Activated naive CD4-positive, alpha-beta T cell treated with anti-CD3 and anti-CD28 coated beads, Interleukin-2, amount 10 ng/mL, durations not matched to agents 7 days and 5 days (primary cell): ENCODE measurements at regions not wholly inside any gene's neighbourhood (a gene's known extent, or its start where the extent isn't known, plus 50 kb on each side); places are given as distances from the start of the nearest gene placed in this dataset.

Source experiments
- CTCF ChIA-PET: fragments of 350-600 bp; sonication (Branson Sonifier 250); formaldehyde crosslinking; loops from one replicate; lab custom pipeline; 2021; ENCODE audit warnings: antibody characterized with exemption; lab: Charles Lee
- DNase-seq: peaks from one replicate; pipeline ENCODE4 v3.0.0-alpha.2; 2020
- H3K27ac Mint-ChIP-seq: one replicate; pipeline ENCODE4 v1.8.0; 2021; ENCODE audit warnings: mild to moderate bottlenecking, moderate library complexity, mixed read lengths
- H3K27me3 Mint-ChIP-seq: one replicate; pipeline ENCODE4 v1.8.0; 2021; ENCODE audit warnings: mild to moderate bottlenecking, mixed read lengths
- H3K36me3 Mint-ChIP-seq: one replicate; pipeline ENCODE4 v1.8.0; 2021; ENCODE audit warnings: mixed read lengths
- H3K4me1 Mint-ChIP-seq: one replicate; pipeline ENCODE4 v1.8.0; 2021; ENCODE audit warnings: mixed read lengths
- H3K4me3 Mint-ChIP-seq: one replicate; pipeline ENCODE4 v1.8.0; 2021; ENCODE audit warnings: mild to moderate bottlenecking, moderate library complexity, mixed read lengths
- H3K9me3 Mint-ChIP-seq: one replicate; pipeline ENCODE4 v1.8.0; 2021; ENCODE audit warnings: mixed read lengths

GRCh38 chr1:3954170-3955169, 54.4 kb upstream of the C1orf174 start:
- H3K27me3 Mint-ChIP-seq = peaks cover 6% of the 10 kb centered on the region
- H3K4me3 Mint-ChIP-seq = no peak overlapping the region
- no peak overlapping the region for H3K27ac Mint-ChIP-seq
- no peaks in the 10 kb centered on the region for H3K9me3 Mint-ChIP-seq
- CTCF ChIA-PET = no interaction called here
- no peaks in the 10 kb centered on the region for H3K4me1 Mint-ChIP-seq
- H3K36me3 Mint-ChIP-seq = no peaks in the 10 kb centered on the region
- no peak for DNase-seq

- Mint-ChIP-seq H3K9me3 (no peaks in the 10 kb centered on the region), H3K4me3 (no peak overlapping the region), H3K27ac (no peak overlapping the region), H3K27me3 (peaks cover 6% of the 10 kb centered on the region), H3K4me1 (no peaks in the 10 kb centered on the region), H3K36me3 (no peaks in the 10 kb centered on the region)
- CTCF ChIA-PET = no interaction called here
- DNase-seq = no peak
Observed at GRCh38 chr1:3955196-3955772, 55.2 kb upstream of the C1orf174 start.

- Mint-ChIP-seq H3K4me1 (no peaks in the 10 kb centered on the region), H3K9me3 (no peaks in the 10 kb centered on the region), H3K27me3 (peaks cover 6% of the 10 kb centered on the region), H3K4me3 (no peak overlapping the region), H3K27ac (no peak overlapping the region), H3K36me3 (no peaks in the 10 kb centered on the region)
- CTCF ChIA-PET = no interaction called here
- no peak for DNase-seq
Observed at GRCh38 chr1:3956527-3957170, 56.6 kb upstream of the C1orf174 start.

- CTCF ChIA-PET = no interaction called here
- Mint-ChIP-seq H3K27me3 (peaks cover 6% of the 10 kb centered on the region), H3K4me3 (no peak overlapping the region), H3K4me1 (no peaks in the 10 kb centered on the region), H3K36me3 (no peaks in the 10 kb centered on the region), H3K27ac (no peak overlapping the region), H3K9me3 (no peaks in the 10 kb centered on the region)
- DNase-seq = no peak
Observed at GRCh38 chr1:3959361-3959760, 59.3 kb upstream of the C1orf174 start.

DNA sequence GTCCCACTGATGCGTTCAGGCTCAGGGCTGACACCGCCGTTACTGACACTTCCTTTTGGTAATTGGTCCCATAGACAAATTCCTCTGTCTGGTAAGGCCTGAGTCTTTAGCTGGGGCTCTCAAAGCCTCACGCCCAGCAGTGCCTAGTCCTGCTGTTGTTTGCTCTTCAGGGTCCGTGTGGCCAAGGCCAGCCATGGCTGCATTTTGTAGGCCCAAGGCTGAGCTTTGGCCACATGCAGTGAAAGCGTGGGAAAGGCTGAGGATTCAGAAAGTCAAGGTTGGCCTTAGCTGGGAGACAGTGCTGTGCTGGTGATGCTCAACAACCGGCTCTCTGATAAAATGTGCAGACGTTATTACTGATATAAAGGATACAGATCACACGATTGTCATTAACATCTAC, 63.5 kb upstream of the C1orf174 start:
- DNase-seq = no peak
- Mint-ChIP-seq H3K4me3 (no peak overlapping the region), H3K9me3 (no peaks in the 10 kb centered on the region), H3K27me3 (no peaks in the 10 kb centered on the region), H3K4me1 (no peaks in the 10 kb centered on the region), H3K27ac (no peak overlapping the region), H3K36me3 (no peaks in the 10 kb centered on the region)
- CTCF ChIA-PET = no interaction called here

DNA sequence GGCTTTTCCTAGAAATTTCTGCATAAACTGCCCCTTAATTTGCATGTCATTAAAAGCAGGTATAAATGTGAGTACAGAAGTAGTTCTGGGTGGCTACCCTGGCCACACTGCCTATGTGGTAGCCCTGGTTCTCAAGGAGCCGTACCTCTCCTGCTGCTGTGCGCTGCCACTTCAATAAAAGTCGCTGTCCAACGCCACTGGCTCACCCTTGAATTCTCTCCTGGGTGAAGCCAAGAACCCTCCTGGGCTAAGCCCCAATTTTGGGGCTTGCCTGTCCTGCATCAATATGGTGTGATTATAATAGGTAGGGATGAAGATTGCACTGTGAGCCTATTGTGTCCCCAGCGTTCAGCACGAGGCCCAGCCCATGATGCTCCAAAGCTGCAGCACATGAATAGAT, 65.6 kb upstream of the C1orf174 start:
- CTCF ChIA-PET = no interaction called here
- peaks cover 8% of the 10 kb centered on the region for H3K27me3 Mint-ChIP-seq
- no peak overlapping the region for H3K27ac Mint-ChIP-seq

DNA sequence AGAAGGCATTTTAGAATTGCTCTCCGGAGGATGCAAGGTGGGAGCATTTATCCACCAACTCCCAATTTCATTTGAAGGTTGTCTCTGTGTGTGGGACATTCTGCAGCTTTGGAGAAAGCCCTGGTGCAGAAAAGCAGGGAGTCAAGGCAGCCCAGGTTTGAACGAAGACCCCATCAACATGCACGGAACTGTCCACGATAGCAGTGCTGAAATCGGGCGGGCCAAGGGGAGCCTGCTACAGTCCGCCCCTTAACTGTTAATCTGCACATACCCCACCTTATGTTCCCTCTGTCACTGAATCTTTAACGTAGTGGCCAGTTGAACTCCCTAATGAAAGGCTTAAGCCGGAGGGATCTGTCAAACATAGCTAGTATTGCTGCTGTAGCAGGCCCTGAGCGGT, 68.8 kb upstream of the C1orf174 start:
- H3K4me1 Mint-ChIP-seq = no peaks in the 10 kb centered on the region
- H3K27ac Mint-ChIP-seq = no peak overlapping the region
- no peaks in the 10 kb centered on the region for H3K9me3 Mint-ChIP-seq
- H3K4me3 Mint-ChIP-seq = no peak overlapping the region
- peaks cover 8% of the 10 kb centered on the region for H3K27me3 Mint-ChIP-seq
- no peaks in the 10 kb centered on the region for H3K36me3 Mint-ChIP-seq
- DNase-seq = peak; percentile 30
- CTCF ChIA-PET = no interaction called here

More for the DNA sequence above, 65.6 kb upstream of the C1orf174 start:
- DNase-seq = no peak
- Mint-ChIP-seq H3K9me3 (no peaks in the 10 kb centered on the region), H3K36me3 (no peaks in the 10 kb centered on the region), H3K4me3 (no peak overlapping the region), H3K4me1 (no peaks in the 10 kb centered on the region)

DNA sequence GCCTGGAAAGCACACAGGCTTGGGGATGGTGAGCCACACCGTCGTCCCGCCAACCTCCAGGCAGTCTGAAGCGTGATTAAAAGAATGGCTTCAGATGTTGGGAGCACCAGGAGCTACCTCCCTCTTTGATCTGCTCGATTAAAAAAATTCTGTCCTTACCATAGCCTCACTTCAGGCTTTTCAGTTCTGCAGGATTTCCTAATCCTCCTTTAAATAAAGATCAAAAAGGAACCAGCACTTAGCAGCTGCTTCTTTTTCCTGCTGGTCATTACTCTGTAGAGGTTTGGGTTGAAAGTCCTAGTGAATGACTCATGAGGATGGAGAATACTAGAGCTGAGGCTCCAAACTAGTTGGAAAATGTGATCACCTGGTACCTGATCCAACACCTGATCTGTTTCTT, 71.9 kb upstream of the C1orf174 start:
- Mint-ChIP-seq H3K27me3 (peaks cover 8% of the 10 kb centered on the region), H3K27ac (no peak overlapping the region), H3K36me3 (no peaks in the 10 kb centered on the region), H3K4me1 (no peaks in the 10 kb centered on the region), H3K4me3 (no peak overlapping the region), H3K9me3 (peaks cover 5% of the 10 kb centered on the region)
- CTCF ChIA-PET = no interaction called here
- DNase-seq = no peak

GRCh38 chr1:3975903-3976630, 76.0 kb upstream of the C1orf174 start:
- peaks cover 5% of the 10 kb centered on the region for H3K9me3 Mint-ChIP-seq
- no peaks in the 10 kb centered on the region for H3K36me3 Mint-ChIP-seq
- H3K27me3 Mint-ChIP-seq = no peaks in the 10 kb centered on the region
- H3K4me3 Mint-ChIP-seq = no peak overlapping the region
- no peak for DNase-seq
- CTCF ChIA-PET = no interaction called here
- no peak overlapping the region for H3K27ac Mint-ChIP-seq
- no peaks in the 10 kb centered on the region for H3K4me1 Mint-ChIP-seq

DNA sequence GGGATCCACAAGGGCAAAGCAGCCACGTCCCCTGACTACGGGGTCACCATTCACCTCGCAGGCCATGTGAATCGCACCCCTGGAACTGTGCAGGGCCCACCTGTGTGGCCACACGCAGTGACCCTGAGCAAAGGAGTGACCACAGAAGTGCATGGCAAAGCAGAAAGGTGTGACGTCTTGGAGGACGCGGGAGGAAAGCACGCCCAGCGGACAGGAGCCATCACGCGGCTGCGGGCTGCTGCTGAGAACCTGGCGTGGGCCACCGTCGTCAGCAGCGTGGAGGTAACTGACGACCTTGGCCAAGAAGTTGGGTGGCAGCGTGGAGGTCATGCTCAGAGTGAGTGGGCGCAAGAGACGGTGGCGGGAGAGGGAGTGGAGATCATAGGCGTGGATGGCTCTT, 76.7 kb upstream of the C1orf174 start:
- no peaks in the 10 kb centered on the region for H3K27me3 Mint-ChIP-seq
- CTCF ChIA-PET = no interaction called here
- no peaks in the 10 kb centered on the region for H3K36me3 Mint-ChIP-seq
- no peak overlapping the region for H3K27ac Mint-ChIP-seq
- no peak for DNase-seq
- no peak overlapping the region for H3K4me3 Mint-ChIP-seq
- no peaks in the 10 kb centered on the region for H3K4me1 Mint-ChIP-seq
- peaks cover 5% of the 10 kb centered on the region for H3K9me3 Mint-ChIP-seq

- no peaks in the 10 kb centered on the region for H3K4me1 Mint-ChIP-seq
- H3K36me3 Mint-ChIP-seq = no peaks in the 10 kb centered on the region
- CTCF ChIA-PET = no interaction called here
- DNase-seq = no peak
- peaks cover 5% of the 10 kb centered on the region for H3K9me3 Mint-ChIP-seq
- peaks cover 3% of the 10 kb centered on the region for H3K27me3 Mint-ChIP-seq
- H3K27ac Mint-ChIP-seq = no peak overlapping the region
- no peak overlapping the region for H3K4me3 Mint-ChIP-seq
Observed at GRCh38 chr1:3978196-3978989, 78.3 kb upstream of the C1orf174 start.

DNA sequence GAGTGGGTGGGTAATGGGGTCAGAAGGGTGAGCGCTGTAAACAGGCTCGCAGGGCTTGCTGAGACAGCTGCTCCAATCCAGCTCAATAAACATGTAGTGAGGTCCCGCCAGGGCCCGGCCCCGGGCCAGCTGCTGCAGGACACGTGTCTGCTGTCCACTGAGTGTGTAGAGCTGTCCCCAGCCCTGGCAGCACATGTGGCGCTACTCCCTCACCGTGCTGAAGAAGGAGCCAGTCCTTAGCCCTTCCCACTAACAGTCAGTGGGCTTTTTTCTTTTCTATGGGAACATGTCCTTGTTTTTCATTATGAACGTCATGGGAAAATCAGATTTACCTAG, 78.9 kb upstream of the C1orf174 start:
- no peak for DNase-seq
- peaks cover 3% of the 10 kb centered on the region for H3K27me3 Mint-ChIP-seq
- CTCF ChIA-PET = no interaction called here
- no peak overlapping the region for H3K4me3 Mint-ChIP-seq
- H3K4me1 Mint-ChIP-seq = no peaks in the 10 kb centered on the region
- peaks cover 5% of the 10 kb centered on the region for H3K9me3 Mint-ChIP-seq
- H3K27ac Mint-ChIP-seq = no peak overlapping the region
- no peaks in the 10 kb centered on the region for H3K36me3 Mint-ChIP-seq

DNA sequence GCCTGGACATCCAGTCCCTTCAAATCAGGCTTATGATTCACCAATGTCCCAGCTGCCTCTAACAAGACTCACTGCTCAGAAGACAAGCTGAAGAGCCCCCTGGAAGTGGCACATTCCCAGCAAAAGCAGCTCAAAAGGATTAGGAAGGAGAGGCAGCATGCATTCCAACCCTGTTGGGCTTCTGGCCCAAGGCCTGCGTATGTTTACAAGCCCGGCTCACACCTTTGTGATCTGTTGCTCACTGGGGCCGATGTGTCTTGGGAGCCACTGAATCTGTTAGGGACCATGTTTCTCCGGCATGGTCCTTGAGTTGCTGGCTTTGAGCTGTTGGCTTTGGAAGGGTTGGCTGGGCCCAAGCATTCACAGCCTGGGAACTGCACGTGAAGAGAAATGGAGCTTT, 81.2 kb upstream of the C1orf174 start:
- Mint-ChIP-seq H3K4me3 (no peak overlapping the region), H3K27me3 (peaks cover 3% of the 10 kb centered on the region), H3K27ac (no peak overlapping the region), H3K36me3 (no peaks in the 10 kb centered on the region), H3K4me1 (no peaks in the 10 kb centered on the region), H3K9me3 (no peaks in the 10 kb centered on the region)
- DNase-seq = no peak
- CTCF ChIA-PET = no interaction called here
